ENCODE measurements at regions not wholly inside any gene's neighbourhood (a gene's known extent, or its start where the extent isn't known, plus 50 kb on each side); places are given as distances from the start of the nearest gene placed in this dataset.

DNA sequence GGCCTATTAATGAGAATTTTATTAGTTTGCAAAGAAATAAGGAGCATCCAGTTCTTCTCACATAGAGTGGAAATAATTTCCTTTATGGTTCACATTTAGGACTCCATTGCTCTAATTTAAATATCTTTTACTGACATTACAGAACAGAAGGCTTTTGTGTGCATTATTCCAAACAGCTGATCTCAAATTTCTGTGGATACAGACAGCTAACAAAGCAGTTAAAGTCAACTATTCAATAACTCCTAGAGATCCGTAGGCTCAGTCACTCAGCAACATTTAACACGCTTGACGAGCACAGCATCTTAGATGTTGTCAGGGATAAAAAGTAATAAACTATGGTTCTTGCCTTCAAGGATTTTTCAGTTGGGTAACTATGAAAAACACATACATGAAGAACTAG, 305.8 kb upstream of the SYNCRIP start:
- H3K9me3 ChIP-seq (ENCODE audit: control insufficient read depth, insufficient read depth, low read depth, low read length): no peaks in the 10 kb centered on the region
- H4K20me1 ChIP-seq (ENCODE audit: control insufficient read depth, extremely low read depth, insufficient read depth, low read length): no peaks in the 10 kb centered on the region
- no peak for TF ChIP-seq EZH2 (IDR thresholded peaks at IDR 0.05; ENCODE audit: low read length, missing control alignments)
- H3K4me2 ChIP-seq (ENCODE audit: extremely low read depth, insufficient read depth, low read length): no peak overlapping the region
- no peak overlapping the region for H3K9ac ChIP-seq (ENCODE audit: insufficient read depth, low read length)
- H3K4me3 ChIP-seq (replicated peaks in 1 of 4; ENCODE audit: control extremely low read depth in 1 of 4, insufficient read depth in 1 of 4, low read depth in 3 of 4, low read length in 4 of 4): no peak overlapping the region
- H3K4me1 ChIP-seq (ENCODE audit: control insufficient read depth, extremely low read depth, insufficient read depth, low read length): no peaks in the 10 kb centered on the region
- DNase-seq (ENCODE audit: low read depth in 2 of 2): no peak
- no peaks in the 10 kb centered on the region for H3K79me2 ChIP-seq (ENCODE audit: control insufficient read depth, insufficient read depth, low read length)
- no peaks in the 10 kb centered on the region for H3K36me3 ChIP-seq (ENCODE audit: control insufficient read depth, insufficient read depth, low read length)
- no peaks in the 10 kb centered on the region for H3K27me3 ChIP-seq (ENCODE audit: control insufficient read depth, insufficient read depth, low read length)
- H2AFZ ChIP-seq (ENCODE audit: low read length): no peak overlapping the region
- H3K27ac ChIP-seq (ENCODE audit: insufficient read depth, low read length): no peak overlapping the region

DNA sequence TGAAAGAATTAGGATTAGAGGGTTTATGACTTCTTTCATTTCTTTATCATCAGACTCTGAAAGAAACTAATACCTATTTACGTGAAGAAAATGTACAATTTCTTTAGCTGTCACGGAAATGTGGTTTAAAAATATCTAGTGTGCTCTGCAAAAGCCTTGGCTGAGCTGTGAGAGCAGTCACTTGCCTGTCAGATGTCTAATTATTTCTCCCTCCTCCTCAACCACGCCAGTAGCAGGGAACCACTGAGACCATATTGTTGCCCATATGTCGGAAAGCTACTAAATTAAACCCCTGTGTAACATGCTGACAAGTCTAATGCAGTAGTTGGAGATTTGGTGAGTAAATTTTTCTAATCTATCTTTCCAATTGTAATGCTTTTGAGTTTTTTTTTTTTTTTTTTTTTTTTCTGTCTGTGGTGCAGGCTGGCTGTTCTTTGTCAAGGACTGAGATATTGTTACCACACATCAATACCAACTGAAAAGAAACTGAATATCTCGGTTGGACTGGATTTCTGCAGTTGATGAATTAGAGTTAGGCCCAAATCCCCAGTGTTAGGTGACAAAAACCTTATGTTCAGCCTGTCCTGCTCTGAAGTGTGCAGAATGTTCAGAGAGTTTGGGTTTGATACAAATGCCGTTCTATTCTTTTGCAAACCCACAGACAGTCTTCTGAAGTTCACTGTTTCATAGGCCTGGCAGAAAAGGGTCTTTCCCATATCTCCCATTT, 302.9 kb upstream of the SYNCRIP start:
- Histone ChIP-seq H4K20me1 (ENCODE audit: control insufficient read depth, extremely low read depth, insufficient read depth, low read length) (no peaks in the 10 kb centered on the region), H3K9me3 (ENCODE audit: control insufficient read depth, insufficient read depth, low read depth, low read length) (no peaks in the 10 kb centered on the region), H2AFZ (ENCODE audit: low read length) (no peak overlapping the region), H3K4me1 (ENCODE audit: control insufficient read depth, extremely low read depth, insufficient read depth, low read length) (no peaks in the 10 kb centered on the region), H3K79me2 (ENCODE audit: control insufficient read depth, insufficient read depth, low read length) (no peaks in the 10 kb centered on the region), H3K4me2 (ENCODE audit: extremely low read depth, insufficient read depth, low read length) (no peak overlapping the region), H3K4me3 (replicated peaks in 1 of 4; ENCODE audit: control extremely low read depth in 1 of 4, insufficient read depth in 1 of 4, low read depth in 3 of 4, low read length in 4 of 4) (no peak overlapping the region), H3K27me3 (ENCODE audit: control insufficient read depth, insufficient read depth, low read length) (no peaks in the 10 kb centered on the region), H3K9ac (ENCODE audit: insufficient read depth, low read length) (no peak overlapping the region), H3K27ac (ENCODE audit: insufficient read depth, low read length) (no peak overlapping the region), H3K36me3 (ENCODE audit: control insufficient read depth, insufficient read depth, low read length) (no peaks in the 10 kb centered on the region)
- TF ChIP-seq CTCF (conservative IDR thresholded peaks at IDR 0.05 in 1 of 2, IDR thresholded peaks at IDR 0.05 in 1 of 2; ENCODE audit: low read depth in 1 of 2, low read length in 2 of 2) (no peak), EZH2 (IDR thresholded peaks at IDR 0.05; ENCODE audit: low read length, missing control alignments) (no peak)
- DNase-seq (ENCODE audit: low read depth in 2 of 2): no peak

DNA sequence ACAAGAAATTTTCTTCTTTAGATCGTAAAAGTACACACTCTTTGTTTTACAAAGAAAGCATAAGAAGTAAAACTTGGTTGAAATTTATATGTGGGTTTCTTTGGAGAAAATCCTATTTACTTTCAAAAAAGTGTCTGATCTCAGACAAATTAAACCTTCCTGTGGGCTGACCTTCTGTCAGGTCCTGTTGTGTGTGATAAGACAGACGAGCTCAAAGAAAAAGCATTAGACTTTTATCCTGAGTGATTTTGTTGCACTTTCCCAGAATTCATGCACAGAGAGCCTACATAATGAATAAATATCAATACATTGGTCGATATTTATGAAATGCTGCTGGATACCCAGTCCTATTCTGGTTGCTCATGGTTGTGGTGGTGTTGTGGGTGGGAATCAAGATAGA, 302.1 kb upstream of the SYNCRIP start:
- Histone ChIP-seq H3K9me3 (ENCODE audit: control insufficient read depth, insufficient read depth, low read depth, low read length) (no peaks in the 10 kb centered on the region), H3K4me1 (ENCODE audit: control insufficient read depth, extremely low read depth, insufficient read depth, low read length) (no peaks in the 10 kb centered on the region), H4K20me1 (ENCODE audit: control insufficient read depth, extremely low read depth, insufficient read depth, low read length) (no peaks in the 10 kb centered on the region), H3K36me3 (ENCODE audit: control insufficient read depth, insufficient read depth, low read length) (no peaks in the 10 kb centered on the region), H2AFZ (ENCODE audit: low read length) (no peak overlapping the region), H3K4me2 (ENCODE audit: extremely low read depth, insufficient read depth, low read length) (no peak overlapping the region), H3K27me3 (ENCODE audit: control insufficient read depth, insufficient read depth, low read length) (no peaks in the 10 kb centered on the region), H3K4me3 (replicated peaks in 1 of 4; ENCODE audit: control extremely low read depth in 1 of 4, insufficient read depth in 1 of 4, low read depth in 3 of 4, low read length in 4 of 4) (no peak overlapping the region), H3K79me2 (ENCODE audit: control insufficient read depth, insufficient read depth, low read length) (no peaks in the 10 kb centered on the region), H3K27ac (ENCODE audit: insufficient read depth, low read length) (no peak overlapping the region), H3K9ac (ENCODE audit: insufficient read depth, low read length) (no peak overlapping the region)
- DNase-seq (ENCODE audit: low read depth in 2 of 2): no peak
- no peak for TF ChIP-seq EZH2 (IDR thresholded peaks at IDR 0.05; ENCODE audit: low read length, missing control alignments)

GRCh38 chr6:85942844-85943243, 300.2 kb upstream of the SYNCRIP start:
- no peaks in the 10 kb centered on the region for H3K79me2 ChIP-seq (ENCODE audit: control insufficient read depth, insufficient read depth, low read length)
- no peak overlapping the region for H3K4me3 ChIP-seq (replicated peaks in 1 of 4; ENCODE audit: control extremely low read depth in 1 of 4, insufficient read depth in 1 of 4, low read depth in 3 of 4, low read length in 4 of 4)
- no peak overlapping the region for H3K9ac ChIP-seq (ENCODE audit: insufficient read depth, low read length)
- H4K20me1 ChIP-seq (ENCODE audit: control insufficient read depth, extremely low read depth, insufficient read depth, low read length): no peaks in the 10 kb centered on the region
- H3K4me2 ChIP-seq (ENCODE audit: extremely low read depth, insufficient read depth, low read length): no peak overlapping the region
- no peaks in the 10 kb centered on the region for H3K4me1 ChIP-seq (ENCODE audit: control insufficient read depth, extremely low read depth, insufficient read depth, low read length)
- H3K36me3 ChIP-seq (ENCODE audit: control insufficient read depth, insufficient read depth, low read length): no peaks in the 10 kb centered on the region
- no peak overlapping the region for H3K27ac ChIP-seq (ENCODE audit: insufficient read depth, low read length)
- no peaks in the 10 kb centered on the region for H3K27me3 ChIP-seq (ENCODE audit: control insufficient read depth, insufficient read depth, low read length)
- DNase-seq (ENCODE audit: low read depth in 2 of 2): no peak
- no peak overlapping the region for H2AFZ ChIP-seq (ENCODE audit: low read length)
- no peaks in the 10 kb centered on the region for H3K9me3 ChIP-seq (ENCODE audit: control insufficient read depth, insufficient read depth, low read depth, low read length)
- TF ChIP-seq CTCF (conservative IDR thresholded peaks at IDR 0.05 in 1 of 2, IDR thresholded peaks at IDR 0.05 in 1 of 2; ENCODE audit: low read depth in 1 of 2, low read length in 2 of 2): no peak
- no peak for TF ChIP-seq EZH2 (IDR thresholded peaks at IDR 0.05; ENCODE audit: low read length, missing control alignments)

Measured in fibroblast of lung (primary cell).